ENCODE measurements at regions not wholly inside any gene's neighbourhood (a gene's known extent, or its start where the extent isn't known, plus 50 kb on each side); places are given as distances from the start of the nearest gene placed in this dataset.
"Not testable (repeated sequence)": the region's sequence is repeated elsewhere in the genome, so short reads cannot be mapped to it uniquely, and the experiment has no call there.

- Mint-ChIP-seq H3K36me3 (ENCODE audit: low read depth) (no peaks in the 10 kb centered on the region), H3K4me1 (ENCODE audit: low read depth) (no peaks in the 10 kb centered on the region), H3K27me3 (no peaks in the 10 kb centered on the region), H3K27ac (no peak overlapping the region), H3K9me3 (no peaks in the 10 kb centered on the region), H3K4me3 (no peak overlapping the region)
- ChIA-PET POLR2A (no interaction called here), CTCF (no interaction called here)
- DNase-seq (no peak), ATAC-seq (no peak)
- TF ChIP-seq CTCF (IDR thresholded peaks at IDR 0.05) = no peak
- intact Hi-C loops (cut with micrococcal nuclease) = no loop called here
Observed at GRCh38 chr4:138392751-138393308, 150.7 kb upstream of the SLC7A11 start.

GRCh38 chr4:138389976-138390685 lies 148.0 kb upstream of the SLC7A11 start:
- no peaks in the 10 kb centered on the region for H3K36me3 Mint-ChIP-seq (ENCODE audit: low read depth)
- H3K4me3 Mint-ChIP-seq = no peak overlapping the region
- H3K4me1 Mint-ChIP-seq (ENCODE audit: low read depth) = no peaks in the 10 kb centered on the region
- intact Hi-C loops (cut with micrococcal nuclease) = no loop called here
- no peak for ATAC-seq
- TF ChIP-seq CTCF (IDR thresholded peaks at IDR 0.05) = no peak
- DNase-seq = no peak
- no peak overlapping the region for H3K27ac Mint-ChIP-seq
- H3K9me3 Mint-ChIP-seq = no peaks in the 10 kb centered on the region
- POLR2A ChIA-PET = no interaction called here
- CTCF ChIA-PET = no interaction called here
- no peaks in the 10 kb centered on the region for H3K27me3 Mint-ChIP-seq

- H3K27me3 Mint-ChIP-seq = peaks cover 2% of the 10 kb centered on the region
- no peaks in the 10 kb centered on the region for H3K36me3 Mint-ChIP-seq (ENCODE audit: low read depth)
- H3K4me3 Mint-ChIP-seq = no peak overlapping the region
- TF ChIP-seq CTCF (IDR thresholded peaks at IDR 0.05) = no peak
- intact Hi-C loops (cut with micrococcal nuclease) = no loop called here
- H3K27ac Mint-ChIP-seq = no peak overlapping the region
- POLR2A ChIA-PET = no interaction called here
- no peak for DNase-seq
- no peaks in the 10 kb centered on the region for H3K4me1 Mint-ChIP-seq (ENCODE audit: low read depth)
- H3K9me3 Mint-ChIP-seq = peaks cover 7% of the 10 kb centered on the region
- ATAC-seq = no peak
- CTCF ChIA-PET = no interaction called here
Observed at GRCh38 chr4:138374947-138375346, 132.8 kb upstream of the SLC7A11 start.

- POLR2A ChIA-PET = no interaction called here
- intact Hi-C loops (cut with micrococcal nuclease) = no loop called here
- no peak for ATAC-seq
- H3K36me3 Mint-ChIP-seq (ENCODE audit: low read depth) = no peaks in the 10 kb centered on the region
- no peaks in the 10 kb centered on the region for H3K27me3 Mint-ChIP-seq
- H3K4me1 Mint-ChIP-seq (ENCODE audit: low read depth) = no peaks in the 10 kb centered on the region
- no peak for TF ChIP-seq CTCF (IDR thresholded peaks at IDR 0.05)
- H3K4me3 Mint-ChIP-seq = no peak overlapping the region
- no peak overlapping the region for H3K27ac Mint-ChIP-seq
- CTCF ChIA-PET = no interaction called here
- DNase-seq = no peak
- H3K9me3 Mint-ChIP-seq = no peaks in the 10 kb centered on the region
Observed at GRCh38 chr4:138367942-138368341, 125.8 kb upstream of the SLC7A11 start.

GRCh38 chr4:138352446-138352845 lies 110.3 kb upstream of the SLC7A11 start:
- intact Hi-C loops (cut with micrococcal nuclease); CTCF ChIA-PET; POLR2A ChIA-PET; ATAC-seq; H3K36me3 Mint-ChIP-seq (ENCODE audit: low read depth); H3K27me3 Mint-ChIP-seq; H3K9me3 Mint-ChIP-seq; DNase-seq; H3K27ac Mint-ChIP-seq; H3K4me1 Mint-ChIP-seq (ENCODE audit: low read depth); H3K4me3 Mint-ChIP-seq: not testable (repeated sequence)
